Loucy (cell line): ENCODE measurements at regions not wholly inside any gene's neighbourhood (a gene's known extent, or its start where the extent isn't known, plus 50 kb on each side); places are given as distances from the start of the nearest gene placed in this dataset.

Experiments
- H2AFZ ChIP-seq: fragments of 200-600 bp; sonication (generic); 2 replicates; pipeline ENCODE4 v1.6.0; 2016; ENCODE audit warnings: antibody characterized with exemption, mild to moderate bottlenecking, low read length, moderate library complexity
- H3F3A ChIP-seq: fragments of 200-600 bp; 2 replicates; pipeline ENCODE4 v1.6.0; 2016; ENCODE audit warnings: antibody characterized with exemption, low read depth, mild to moderate bottlenecking
- H3K27me3 ChIP-seq: fragments of 200-600 bp; sonication (generic); 2 replicates; pipeline ENCODE4 v1.6.1; 2014; ENCODE audit warnings: low read length, mild to moderate bottlenecking; ENCODE audit not compliant: insufficient read depth, poor library complexity, severe bottlenecking
- H3K36me3 ChIP-seq: fragments of 200-600 bp; sonication (generic); 2 replicates; pipeline ENCODE4 v1.6.1; 2016; ENCODE audit warnings: low read length; ENCODE audit not compliant: insufficient read depth
- H3K4me1 ChIP-seq: fragments of 200-600 bp; sonication (generic); 2 replicates; pipeline ENCODE4 v1.5.1; 2014; ENCODE audit warnings: low read length, mild to moderate bottlenecking; ENCODE audit not compliant: insufficient read depth, poor library complexity, severe bottlenecking
- H3K4me2 ChIP-seq: fragments of 200-600 bp; sonication (generic); 2 replicates; pipeline ENCODE4 v1.6.0; 2014; ENCODE audit warnings: antibody characterized with exemption, low read length, low read depth, mild to moderate bottlenecking; ENCODE audit not compliant: poor library complexity, severe bottlenecking
- H3K4me3 ChIP-seq: fragments of 200-600 bp; sonication (generic); 2 replicates; pipeline ENCODE4 v1.5.1; 2014; ENCODE audit warnings: low read length, mild to moderate bottlenecking, mixed read lengths; ENCODE audit not compliant: poor library complexity, severe bottlenecking
- H3K79me2 ChIP-seq: fragments of 200-600 bp; sonication (generic); 2 replicates; pipeline ENCODE4 v1.6.1; 2014; ENCODE audit warnings: low read length; ENCODE audit not compliant: insufficient read depth
- H3K9ac ChIP-seq: fragments of 200-600 bp; sonication (generic); 2 replicates; pipeline ENCODE4 v1.6.0; 2014; ENCODE audit warnings: mild to moderate bottlenecking, low read depth, low read length, moderate library complexity; ENCODE audit not compliant: poor library complexity, severe bottlenecking
- H3K9me2 ChIP-seq: fragments of 200-600 bp; sonication (generic); replicated peaks from 2 replicates; pipeline ENCODE4 v1.6.1; 2016; ENCODE audit warnings: low read depth, low read length, mixed read lengths
- H3K9me3 ChIP-seq: fragments of 200-600 bp; sonication (generic); 2 replicates; pipeline ENCODE4 v1.6.1; 2014; ENCODE audit warnings: mild to moderate bottlenecking, antibody characterized with exemption, low read length, low read depth; ENCODE audit not compliant: insufficient read depth
- H4K20me1 ChIP-seq: fragments of 200-600 bp; sonication (generic); 2 replicates; pipeline ENCODE4 v1.6.0; 2014; ENCODE audit warnings: antibody characterized with exemption, low read length, mild to moderate bottlenecking; ENCODE audit not compliant: insufficient read depth, poor library complexity, severe bottlenecking
- CTCF ChIP-seq: fragments of 200-600 bp; sonication (generic); conservative IDR thresholded peaks from 2 replicates; pipeline ENCODE4 v1.5.1; 2014; ENCODE audit warnings: mild to moderate bottlenecking, antibody characterized with exemption, low read length
- EZH2phosphoT487 ChIP-seq: fragments of 200-600 bp; IDR thresholded peaks from 2 replicates; pipeline ENCODE4 v1.6.1; 2018; ENCODE audit warnings: antibody characterized with exemption, mild to moderate bottlenecking, moderate library complexity, borderline replicate concordance

GRCh38 chr10:10813656-10814055 is 204.0 kb upstream of the CELF2 start:
- no peaks in the 10 kb centered on the region for H3K27me3 ChIP-seq
- H3K9me2 ChIP-seq: no peaks in the 10 kb centered on the region
- H3K36me3 ChIP-seq: no peaks in the 10 kb centered on the region
- no peaks in the 10 kb centered on the region for H3F3A ChIP-seq
- no peaks in the 10 kb centered on the region for H3K9me3 ChIP-seq
- H4K20me1 ChIP-seq: no peaks in the 10 kb centered on the region
- TF ChIP-seq EZH2phosphoT487 (no peak), CTCF (no peak)
- no peaks in the 10 kb centered on the region for H3K4me1 ChIP-seq
- H3K4me3 ChIP-seq: no peak overlapping the region
- H2AFZ ChIP-seq: no peak overlapping the region
- H3K9ac ChIP-seq: no peak overlapping the region
- H3K79me2 ChIP-seq: no peaks in the 10 kb centered on the region
- no peak overlapping the region for H3K4me2 ChIP-seq

GRCh38 chr10:10814069-10814468 is 203.6 kb upstream of the CELF2 start:
- H3K4me1 ChIP-seq: no peaks in the 10 kb centered on the region
- no peaks in the 10 kb centered on the region for H3K36me3 ChIP-seq
- no peaks in the 10 kb centered on the region for H3K27me3 ChIP-seq
- no peak for TF ChIP-seq CTCF
- no peak for TF ChIP-seq EZH2phosphoT487
- H3K79me2 ChIP-seq: no peaks in the 10 kb centered on the region
- no peak overlapping the region for H3K9ac ChIP-seq
- H3K4me2 ChIP-seq: no peak overlapping the region
- no peak overlapping the region for H3K4me3 ChIP-seq
- no peaks in the 10 kb centered on the region for H4K20me1 ChIP-seq
- H3K9me2 ChIP-seq: no peaks in the 10 kb centered on the region
- no peaks in the 10 kb centered on the region for H3F3A ChIP-seq
- H3K9me3 ChIP-seq: no peaks in the 10 kb centered on the region
- H2AFZ ChIP-seq: no peak overlapping the region

- H3K4me3 ChIP-seq: no peak overlapping the region
- TF ChIP-seq CTCF (no peak), EZH2phosphoT487 (no peak)
- no peak overlapping the region for H2AFZ ChIP-seq
- no peaks in the 10 kb centered on the region for H3K36me3 ChIP-seq
- no peak overlapping the region for H3K9ac ChIP-seq
- H3K4me2 ChIP-seq: no peak overlapping the region
- peaks cover 4% of the 10 kb centered on the region; the same call in 1 of the 2 replicates for H3K9me3 ChIP-seq
- H3F3A ChIP-seq: no peaks in the 10 kb centered on the region
- no peaks in the 10 kb centered on the region for H3K9me2 ChIP-seq
- no peaks in the 10 kb centered on the region for H4K20me1 ChIP-seq
- H3K4me1 ChIP-seq: no peaks in the 10 kb centered on the region
- H3K27me3 ChIP-seq: no peaks in the 10 kb centered on the region
- H3K79me2 ChIP-seq: no peaks in the 10 kb centered on the region
These were observed 201.2 kb upstream of the CELF2 start for GRCh38 chr10:10816447-10816846.
